GM18873 (cell line): ENCODE measurements at regions not wholly inside any gene's neighbourhood (a gene's known extent, or its start where the extent isn't known, plus 50 kb on each side); places are given as distances from the start of the nearest gene placed in this dataset.
"Not testable (repeated sequence)": the region's sequence is repeated elsewhere in the genome, so short reads cannot be mapped to it uniquely, and the experiment has no call there.

ENCODE experiments used
- ATAC-seq: cut with Tn5 transposase; IDR thresholded peaks from one replicate; pipeline ENCODE4 v1.9.1; 2021; ENCODE audit warnings: mild to moderate bottlenecking, moderate library complexity, moderate number of reproducible peaks; ENCODE audit not compliant: unreplicated experiment, low FRiP score

GRCh38 chr7:68955656-68956055, 642.6 kb upstream of the AUTS2 start:
- ATAC-seq: no peak

- no peak for ATAC-seq
These were observed 639.7 kb upstream of the AUTS2 start for GRCh38 chr7:68958571-68958970.

- ATAC-seq: no peak
These were observed 634.7 kb upstream of the AUTS2 start for GRCh38 chr7:68963552-68963951.

GRCh38 chr7:68964060-68964459, 634.2 kb upstream of the AUTS2 start:
- no peak for ATAC-seq

GRCh38 chr7:68965351-68965750, 632.9 kb upstream of the AUTS2 start:
- no peak for ATAC-seq

- no peak for ATAC-seq
These were observed 630.7 kb upstream of the AUTS2 start for GRCh38 chr7:68967598-68967997.

GRCh38 chr7:68969571-68969970, 628.7 kb upstream of the AUTS2 start:
- no peak for ATAC-seq

- no peak for ATAC-seq
These were observed 626.5 kb upstream of the AUTS2 start for GRCh38 chr7:68971634-68972340.

GRCh38 chr7:68977385-68978055, 620.8 kb upstream of the AUTS2 start:
- ATAC-seq: no peak

GRCh38 chr7:68978710-68979109, 619.6 kb upstream of the AUTS2 start:
- no peak for ATAC-seq

- no peak for ATAC-seq
These were observed 618.3 kb upstream of the AUTS2 start for GRCh38 chr7:68980011-68980410.

GRCh38 chr7:68980432-68980831, 617.8 kb upstream of the AUTS2 start:
- not testable (repeated sequence) for ATAC-seq

GRCh38 chr7:68984306-68984705, 614.0 kb upstream of the AUTS2 start:
- no peak for ATAC-seq

- no peak for ATAC-seq
These were observed 603.4 kb upstream of the AUTS2 start for GRCh38 chr7:68994841-68995240.

GRCh38 chr7:68998136-68998535, 600.1 kb upstream of the AUTS2 start:
- ATAC-seq: no peak

- ATAC-seq: no peak
These were observed 595.9 kb upstream of the AUTS2 start for GRCh38 chr7:69002416-69002815.

GRCh38 chr7:69012149-69012548, 586.1 kb upstream of the AUTS2 start:
- ATAC-seq: no peak

- no peak for ATAC-seq
These were observed 581.1 kb upstream of the AUTS2 start for GRCh38 chr7:69017208-69017607.

GRCh38 chr7:69018200-69018599, 580.1 kb upstream of the AUTS2 start:
- no peak for ATAC-seq

GRCh38 chr7:69019437-69019836, 578.8 kb upstream of the AUTS2 start:
- no peak for ATAC-seq

- no peak for ATAC-seq
These were observed 577.7 kb upstream of the AUTS2 start for GRCh38 chr7:69020536-69020935.

GRCh38 chr7:69025249-69025648, 573.0 kb upstream of the AUTS2 start:
- ATAC-seq: no peak
